HEK293 (cell line): ENCODE measurements at regions not wholly inside any gene's neighbourhood (a gene's known extent, or its start where the extent isn't known, plus 50 kb on each side); places are given as distances from the start of the nearest gene placed in this dataset.

Experiments used
- CTCF ChIA-PET: fragments of 350-600 bp; formaldehyde crosslinking; extraction: SDS; loops from one replicate; lab custom pipeline; 2021; ENCODE audit warnings: antibody characterized with exemption; lab: Yijun Ruan, JAX
- POLR2A ChIA-PET: fragments of 300-600 bp; formaldehyde crosslinking; extraction: SDS; loops from one replicate; lab custom pipeline; 2020; ENCODE audit warnings: antibody characterized with exemption, inconsistent platforms; lab: Yijun Ruan, JAX
- H3K27ac ChIP-seq: fragments of 200-500 bp; sonication (Bioruptor generic); 2 replicates; pipeline ENCODE4 v1.5.1; 2014; ENCODE audit warnings: low read depth, low read length, control low read depth, inconsistent platforms; ENCODE audit errors: extremely low read depth
- H3K36me3 ChIP-seq, 2 experiments: fragments of 200-500 bp in 1 of 2; sonication (Bioruptor generic) in 1 of 2; 1 replicate in 1 of 2; 2 replicates in 1 of 2; pipeline ENCODE4 v1.5.1; 2014 to 2017; ENCODE audit warnings: inconsistent platforms in 2 of 2, low read length in 2 of 2; ENCODE audit not compliant: control insufficient read depth in 2 of 2, insufficient read depth in 1 of 2
- H3K4me1 ChIP-seq: fragments of 200-500 bp; sonication (Bioruptor generic); 2 replicates; pipeline ENCODE4 v1.5.1; 2014; ENCODE audit warnings: mild to moderate bottlenecking, low read length, inconsistent platforms; ENCODE audit not compliant: control insufficient read depth, insufficient read depth
- H3K4me3 ChIP-seq: 2 replicates; pipeline ENCODE4 v1.5.1; 2011; ENCODE audit warnings: low read depth, mild to moderate bottlenecking, control low read depth, low read length, moderate library complexity
- H3K9me3 ChIP-seq: fragments of 200-500 bp; sonication (Bioruptor generic); 2 replicates; pipeline ENCODE4 v1.5.1; 2014; ENCODE audit warnings: low read depth, low read length, inconsistent platforms; ENCODE audit not compliant: control insufficient read depth, insufficient read depth
- GLIS1 ChIP-seq: fragments of 450-650 bp; formaldehyde crosslinking; IDR thresholded peaks from 2 replicates; pipeline ENCODE4 v1.5.1; 2016; ENCODE audit warnings: missing biosample characterization, missing genetic modification characterization
- HOXC10 ChIP-seq: sonication (generic); formaldehyde crosslinking; IDR thresholded peaks from 2 replicates; pipeline ENCODE4 v1.8.1; 2023; ENCODE audit warnings: mild to moderate bottlenecking, missing genetic modification reagents
- IKZF3 ChIP-seq: fragments of 450-650 bp; IDR thresholded peaks from 2 replicates; pipeline ENCODE4 v1.5.0; 2018; ENCODE audit warnings: missing biosample characterization, mild to moderate bottlenecking, missing genetic modification characterization, moderate library complexity
- KLF10 ChIP-seq: fragments of 450-650 bp; IDR thresholded peaks from 2 replicates; pipeline ENCODE4 v1.5.1; 2018; ENCODE audit warnings: missing biosample characterization, mild to moderate bottlenecking, missing genetic modification characterization
- KLF8 ChIP-seq: fragments of 450-650 bp; formaldehyde crosslinking; IDR thresholded peaks from 2 replicates; pipeline ENCODE4 v1.5.1; 2016; ENCODE audit warnings: missing biosample characterization, missing genetic modification characterization
- PBX3 ChIP-seq: sonication (generic); formaldehyde crosslinking; IDR thresholded peaks from 2 replicates; pipeline ENCODE4 v1.8.1; 2022; ENCODE audit warnings: mild to moderate bottlenecking, moderate library complexity, missing genetic modification reagents
- PRDM4 ChIP-seq: fragments of 450-650 bp; formaldehyde crosslinking; IDR thresholded peaks from 2 replicates; pipeline ENCODE4 v1.5.1; 2017; ENCODE audit warnings: missing biosample characterization, missing genetic modification characterization
- REST ChIP-seq: fragments of 450-650 bp; formaldehyde crosslinking; IDR thresholded peaks from 2 replicates; pipeline ENCODE4 v1.5.1; 2016; ENCODE audit warnings: missing biosample characterization, missing genetic modification characterization
- SP2 ChIP-seq: fragments of 450-650 bp; formaldehyde crosslinking; IDR thresholded peaks from 2 replicates; pipeline ENCODE4 v1.5.1; 2016; ENCODE audit warnings: missing biosample characterization, missing genetic modification characterization
- SP3 ChIP-seq: fragments of 450-650 bp; formaldehyde crosslinking; IDR thresholded peaks from 2 replicates; pipeline ENCODE4 v1.5.1; 2016; ENCODE audit warnings: missing biosample characterization, missing genetic modification characterization
- SP7 ChIP-seq: fragments of 450-650 bp; formaldehyde crosslinking; IDR thresholded peaks from 2 replicates; pipeline ENCODE4 v1.5.1; 2016; ENCODE audit warnings: missing biosample characterization, missing genetic modification characterization
- YY1 ChIP-seq: fragments of 450-650 bp; formaldehyde crosslinking; IDR thresholded peaks from 2 replicates; pipeline ENCODE4 v1.5.1; 2018; ENCODE audit warnings: missing biosample characterization, missing genetic modification characterization
- YY2 ChIP-seq: fragments of 450-650 bp; formaldehyde crosslinking; IDR thresholded peaks from 2 replicates; pipeline ENCODE4 v1.5.1; 2016; ENCODE audit warnings: missing biosample characterization, missing genetic modification characterization
- ZBTB7A ChIP-seq: fragments of 450-650 bp; formaldehyde crosslinking; IDR thresholded peaks from 2 replicates; pipeline ENCODE4 v1.5.1; 2016; ENCODE audit warnings: low read depth, missing biosample characterization, missing genetic modification characterization
- ZEB2 ChIP-seq: fragments of 450-650 bp; formaldehyde crosslinking; IDR thresholded peaks from 2 replicates; pipeline ENCODE4 v1.5.1; 2016; ENCODE audit warnings: missing biosample characterization, missing genetic modification characterization
- ZFP3 ChIP-seq: fragments of 450-650 bp; formaldehyde crosslinking; IDR thresholded peaks from 2 replicates; pipeline ENCODE4 v1.5.1; 2016; ENCODE audit warnings: low read depth, missing biosample characterization, missing genetic modification characterization
- ZFP37 ChIP-seq: fragments of 450-650 bp; formaldehyde crosslinking; IDR thresholded peaks from 2 replicates; pipeline ENCODE4 v1.5.1; 2016; ENCODE audit warnings: missing biosample characterization, missing genetic modification characterization
- ZNF114 ChIP-seq: fragments of 450-650 bp; formaldehyde crosslinking; IDR thresholded peaks from 2 replicates; pipeline ENCODE4 v1.5.0; 2017; ENCODE audit warnings: missing biosample characterization, missing genetic modification characterization
- ZNF121 ChIP-seq: fragments of 450-650 bp; formaldehyde crosslinking; IDR thresholded peaks from 2 replicates; pipeline ENCODE4 v1.5.1; 2016; ENCODE audit warnings: missing biosample characterization, missing genetic modification characterization
- ZNF140 ChIP-seq: fragments of 450-650 bp; formaldehyde crosslinking; IDR thresholded peaks from 2 replicates; pipeline ENCODE4 v1.5.1; 2016; ENCODE audit warnings: missing biosample characterization, missing genetic modification characterization
- ZNF146 ChIP-seq: fragments of 450-650 bp; formaldehyde crosslinking; IDR thresholded peaks from 2 replicates; pipeline ENCODE4 v1.5.1; 2016; ENCODE audit warnings: missing biosample characterization, missing genetic modification characterization
- ZNF239 ChIP-seq: fragments of 450-650 bp; formaldehyde crosslinking; IDR thresholded peaks from 2 replicates; pipeline ENCODE4 v1.5.1; 2016; ENCODE audit warnings: missing biosample characterization, missing genetic modification characterization
- ZNF292 ChIP-seq: fragments of 450-650 bp; formaldehyde crosslinking; IDR thresholded peaks from 2 replicates; pipeline ENCODE4 v1.5.1; 2016; ENCODE audit warnings: low read depth, missing biosample characterization, missing genetic modification characterization, borderline replicate concordance
- ZNF426 ChIP-seq: fragments of 450-650 bp; formaldehyde crosslinking; IDR thresholded peaks from 2 replicates; pipeline ENCODE4 v1.5.1; 2017; ENCODE audit warnings: missing biosample characterization, missing genetic modification characterization, mild to moderate bottlenecking, inconsistent platforms, moderate library complexity
- ZNF473 ChIP-seq: fragments of 450-650 bp; formaldehyde crosslinking; IDR thresholded peaks from 2 replicates; pipeline ENCODE4 v1.5.1; 2017; ENCODE audit warnings: missing biosample characterization, missing genetic modification characterization
- ZNF514 ChIP-seq: fragments of 450-650 bp; formaldehyde crosslinking; IDR thresholded peaks from 2 replicates; pipeline ENCODE4 v1.5.1; 2016; ENCODE audit warnings: missing biosample characterization, missing genetic modification characterization
- ZNF600 ChIP-seq: fragments of 450-650 bp; formaldehyde crosslinking; IDR thresholded peaks from 2 replicates; pipeline ENCODE4 v1.5.1; 2016; ENCODE audit warnings: missing biosample characterization, missing genetic modification characterization
- ZNF610 ChIP-seq: fragments of 450-650 bp; formaldehyde crosslinking; IDR thresholded peaks from 2 replicates; pipeline ENCODE4 v1.5.1; 2016; ENCODE audit warnings: missing biosample characterization, missing genetic modification characterization, borderline replicate concordance
- ZNF654 ChIP-seq: fragments of 450-650 bp; formaldehyde crosslinking; IDR thresholded peaks from 2 replicates; pipeline ENCODE4 v1.5.1; 2016; ENCODE audit warnings: low read depth, missing biosample characterization, missing genetic modification characterization
- ZNF701 ChIP-seq: fragments of 450-650 bp; formaldehyde crosslinking; IDR thresholded peaks from 2 replicates; pipeline ENCODE4 v1.5.1; 2016; ENCODE audit warnings: missing biosample characterization, missing genetic modification characterization
- ZNF776 ChIP-seq: fragments of 450-650 bp; formaldehyde crosslinking; IDR thresholded peaks from 2 replicates; pipeline ENCODE4 v1.5.0; 2017; ENCODE audit warnings: missing biosample characterization, missing genetic modification characterization, borderline replicate concordance
- ZNF843 ChIP-seq: fragments of 450-650 bp; formaldehyde crosslinking; IDR thresholded peaks from 2 replicates; pipeline ENCODE4 v1.5.1; 2016; ENCODE audit warnings: missing biosample characterization, missing genetic modification characterization
- ZSCAN16 ChIP-seq: fragments of 450-650 bp; formaldehyde crosslinking; IDR thresholded peaks from 2 replicates; pipeline ENCODE4 v1.5.1; 2016; ENCODE audit warnings: missing biosample characterization, missing genetic modification characterization

- no peaks in the 10 kb centered on the region for H3K4me1 ChIP-seq
- H3K27ac ChIP-seq: no peak overlapping the region
- TF ChIP-seq ZEB2 (no peak), SP2 (tag by site-specific recombination) (no peak), SP7 (tag by site-specific recombination) (no peak), YY2 (tag by site-specific recombination) (no peak), ZNF776 (tag by site-specific recombination) (no peak), ZFP37 (tag by site-specific recombination) (no peak), ZNF600 (no peak), REST (tag by site-specific recombination) (no peak), ZNF292 (tag by site-specific recombination) (no peak), ZNF121 (no peak), IKZF3 (tag by site-specific recombination) (no peak), HOXC10 (CRISPR knock-in tag) (no peak), ZNF146 (no peak), ZNF473 (tag by site-specific recombination) (no peak), ZNF701 (tag by site-specific recombination) (no peak), PBX3 (CRISPR knock-in tag) (no peak), ZNF239 (tag by site-specific recombination) (no peak), ZNF514 (tag by site-specific recombination) (no peak)
- CTCF ChIA-PET: no interaction called here
- no peaks in the 10 kb centered on the region for H3K9me3 ChIP-seq
- no peak overlapping the region for H3K4me3 ChIP-seq
- H3K36me3 ChIP-seq: no peaks in the 10 kb centered on the region
- POLR2A ChIA-PET: no interaction called here
Measured at GRCh38 chr5:3225201-3225960, 370.3 kb upstream of the IRX1 start.

GRCh38 chr5:3222924-3223323 is 372.7 kb upstream of the IRX1 start:
- no peaks in the 10 kb centered on the region for H3K4me1 ChIP-seq
- no peak overlapping the region for H3K4me3 ChIP-seq
- no peaks in the 10 kb centered on the region for H3K36me3 ChIP-seq
- POLR2A ChIA-PET: no interaction called here
- H3K27ac ChIP-seq: no peak overlapping the region
- H3K9me3 ChIP-seq: no peaks in the 10 kb centered on the region
- CTCF ChIA-PET: no interaction called here
- no peak for TF ChIP-seq ZFP3 (tag by site-specific recombination)
- no peak for TF ChIP-seq ZNF114
- no peak for TF ChIP-seq SP3 (tag by site-specific recombination)
- TF ChIP-seq ZNF610: no peak
- TF ChIP-seq ZNF426 (tag by site-specific recombination): no peak
- TF ChIP-seq ZNF843 (tag by site-specific recombination): no peak
- no peak for TF ChIP-seq ZBTB7A
- no peak for TF ChIP-seq KLF8 (tag by site-specific recombination)
- TF ChIP-seq PRDM4 (tag by site-specific recombination): no peak
- no peak for TF ChIP-seq YY1
- TF ChIP-seq ZSCAN16 (tag by site-specific recombination): no peak
- TF ChIP-seq KLF10 (tag by site-specific recombination): no peak
- no peak for TF ChIP-seq ZNF654 (tag by site-specific recombination)
- TF ChIP-seq ZNF140 (tag by site-specific recombination): no peak
- TF ChIP-seq GLIS1 (tag by site-specific recombination): no peak
- TF ChIP-seq ZNF701 (tag by site-specific recombination): no peak
